Nephron progenitor cell (in vitro differentiated cells): ENCODE measurements at regions not wholly inside any gene's neighbourhood (a gene's known extent, or its start where the extent isn't known, plus 50 kb on each side); places are given as distances from the start of the nearest gene placed in this dataset.

Experiments used
- DNase-seq: peaks from one replicate; pipeline ENCODE4 v3.0.0; 2021
- H3K27ac Mint-ChIP-seq: 2 replicates; pipeline ENCODE4 v1.8.0; 2021; ENCODE audit warnings: mild to moderate bottlenecking, moderate library complexity, mixed read lengths
- H3K27me3 Mint-ChIP-seq: 2 replicates; pipeline ENCODE4 v1.8.0; 2021; ENCODE audit warnings: mild to moderate bottlenecking, low read depth, mixed read lengths; ENCODE audit not compliant: poor library complexity
- H3K36me3 Mint-ChIP-seq: 2 replicates; pipeline ENCODE4 v1.8.0; 2021; ENCODE audit warnings: low read depth, mixed read lengths
- H3K4me1 Mint-ChIP-seq: 2 replicates; pipeline ENCODE4 v1.8.0; 2021; ENCODE audit warnings: mixed read lengths
- H3K4me3 Mint-ChIP-seq: 2 replicates; pipeline ENCODE4 v1.8.0; 2021; ENCODE audit warnings: mild to moderate bottlenecking, moderate library complexity, mixed read lengths
- H3K9me3 Mint-ChIP-seq: 2 replicates; pipeline ENCODE4 v1.8.0; 2021; ENCODE audit warnings: mild to moderate bottlenecking, moderate library complexity, mixed read lengths
- TF ChIP-seq, protein P1 (sequence below): fragments of 200-600 bp; sonication (generic); IDR thresholded peaks from 2 replicates; pipeline ENCODE4 v1.5.0; 2021; ENCODE audit warnings: antibody characterized with exemption

DNA sequence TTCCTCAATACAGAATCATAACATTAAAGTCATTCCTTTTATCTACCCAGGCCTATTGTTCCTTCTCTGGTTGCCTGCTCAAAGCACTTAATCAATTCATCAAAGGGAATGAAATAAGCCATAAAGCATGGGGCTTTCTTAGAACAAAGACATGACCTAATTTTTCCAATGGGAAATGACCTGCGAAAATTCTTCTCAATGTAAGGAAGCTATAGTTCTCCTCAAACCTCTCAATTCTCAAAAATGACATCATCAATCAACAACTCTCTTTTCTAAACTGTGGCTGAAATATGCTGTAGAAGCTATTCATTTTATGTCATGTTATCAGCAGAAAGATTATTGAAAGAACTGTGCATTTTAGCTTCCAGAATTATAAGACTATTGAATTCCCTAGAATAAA lies 116.0 kb upstream of the PTPRR start:
- no peak overlapping the region for H3K27ac Mint-ChIP-seq
- TF ChIP-seq, protein P1, sequence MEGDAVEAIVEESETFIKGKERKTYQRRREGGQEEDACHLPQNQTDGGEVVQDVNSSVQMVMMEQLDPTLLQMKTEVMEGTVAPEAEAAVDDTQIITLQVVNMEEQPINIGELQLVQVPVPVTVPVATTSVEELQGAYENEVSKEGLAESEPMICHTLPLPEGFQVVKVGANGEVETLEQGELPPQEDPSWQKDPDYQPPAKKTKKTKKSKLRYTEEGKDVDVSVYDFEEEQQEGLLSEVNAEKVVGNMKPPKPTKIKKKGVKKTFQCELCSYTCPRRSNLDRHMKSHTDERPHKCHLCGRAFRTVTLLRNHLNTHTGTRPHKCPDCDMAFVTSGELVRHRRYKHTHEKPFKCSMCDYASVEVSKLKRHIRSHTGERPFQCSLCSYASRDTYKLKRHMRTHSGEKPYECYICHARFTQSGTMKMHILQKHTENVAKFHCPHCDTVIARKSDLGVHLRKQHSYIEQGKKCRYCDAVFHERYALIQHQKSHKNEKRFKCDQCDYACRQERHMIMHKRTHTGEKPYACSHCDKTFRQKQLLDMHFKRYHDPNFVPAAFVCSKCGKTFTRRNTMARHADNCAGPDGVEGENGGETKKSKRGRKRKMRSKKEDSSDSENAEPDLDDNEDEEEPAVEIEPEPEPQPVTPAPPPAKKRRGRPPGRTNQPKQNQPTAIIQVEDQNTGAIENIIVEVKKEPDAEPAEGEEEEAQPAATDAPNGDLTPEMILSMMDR: no peak
- H3K36me3 Mint-ChIP-seq: no peaks in the 10 kb centered on the region
- peaks cover 4% of the 10 kb centered on the region for H3K27me3 Mint-ChIP-seq
- no peaks in the 10 kb centered on the region for H3K9me3 Mint-ChIP-seq
- H3K4me3 Mint-ChIP-seq: no peak overlapping the region
- DNase-seq: no peak
- H3K4me1 Mint-ChIP-seq: no peaks in the 10 kb centered on the region

DNA sequence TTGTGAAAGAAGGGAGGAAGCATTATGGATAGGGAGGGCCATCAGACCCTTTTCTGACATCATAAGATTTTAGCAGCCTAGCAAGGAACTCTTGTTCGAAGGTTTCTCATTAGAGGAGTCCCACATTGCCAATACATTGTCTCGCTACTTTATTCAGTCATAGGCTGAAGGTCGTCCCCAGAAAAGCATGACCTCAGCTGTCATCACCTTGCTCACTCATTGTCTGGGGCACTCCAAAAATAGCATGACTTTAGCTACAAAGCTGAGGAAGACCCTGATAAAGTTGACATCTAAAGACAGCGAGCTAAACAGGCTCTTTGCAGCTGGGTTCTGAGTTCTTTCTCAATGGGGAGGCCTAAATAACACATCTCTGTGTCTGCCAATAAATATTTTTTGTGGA lies 112.4 kb upstream of the PTPRR start:
- H3K9me3 Mint-ChIP-seq: no peaks in the 10 kb centered on the region
- no peaks in the 10 kb centered on the region for H3K36me3 Mint-ChIP-seq
- peaks cover 12% of the 10 kb centered on the region for H3K4me1 Mint-ChIP-seq
- no peak for DNase-seq
- no peak overlapping the region for H3K27ac Mint-ChIP-seq
- TF ChIP-seq, protein P1: no peak
- H3K4me3 Mint-ChIP-seq: no peak overlapping the region
- H3K27me3 Mint-ChIP-seq: no peaks in the 10 kb centered on the region

DNA sequence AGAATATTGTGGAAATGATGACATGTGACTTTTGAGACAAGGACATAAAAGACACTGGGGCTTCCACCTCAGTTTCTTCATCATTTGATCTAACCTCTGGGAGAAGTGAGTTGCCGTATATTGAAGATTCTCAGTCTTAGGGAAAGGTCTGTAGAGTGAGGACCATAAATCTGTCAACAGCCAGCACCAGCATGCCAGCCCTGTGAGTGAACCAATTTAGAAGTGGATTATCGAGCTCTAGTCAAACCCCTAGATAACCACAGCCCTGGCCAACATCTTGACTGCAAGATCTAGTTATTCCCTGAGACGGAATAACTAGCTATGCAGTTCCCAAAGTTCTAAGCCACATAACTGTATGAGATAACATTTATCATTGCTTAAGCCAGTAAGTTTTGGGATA lies 108.8 kb upstream of the PTPRR start:
- Mint-ChIP-seq H3K4me1 (peaks cover 17% of the 10 kb centered on the region), H3K27me3 (peaks cover 4% of the 10 kb centered on the region), H3K4me3 (no peak overlapping the region), H3K27ac (no peak overlapping the region), H3K9me3 (no peaks in the 10 kb centered on the region), H3K36me3 (no peaks in the 10 kb centered on the region)
- TF ChIP-seq, protein P1: no peak
- DNase-seq: peak; percentile 16

DNA sequence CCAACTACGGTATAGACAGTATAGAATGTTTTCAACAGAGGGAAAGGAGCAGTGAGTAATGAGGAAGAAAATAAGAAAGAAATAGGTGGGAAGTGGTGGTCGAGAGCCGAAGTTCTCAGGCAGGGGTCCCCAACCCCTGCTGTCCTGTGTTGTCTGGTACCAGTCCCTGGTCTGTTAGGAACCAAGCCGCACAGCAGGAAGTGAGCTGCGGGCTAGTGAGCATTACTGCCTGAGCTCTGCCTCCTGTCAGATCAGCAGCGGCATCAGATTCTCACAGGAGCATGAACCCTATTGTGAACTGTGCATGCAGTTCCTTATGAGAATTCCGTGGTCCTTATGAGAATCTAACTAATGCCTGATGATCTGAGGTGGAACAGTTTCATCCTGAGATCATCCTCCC lies 107.3 kb upstream of the PTPRR start:
- H3K9me3 Mint-ChIP-seq: no peaks in the 10 kb centered on the region
- H3K27ac Mint-ChIP-seq: no peak overlapping the region
- H3K36me3 Mint-ChIP-seq: no peaks in the 10 kb centered on the region
- TF ChIP-seq, protein P1: no peak
- H3K27me3 Mint-ChIP-seq: peaks cover 4% of the 10 kb centered on the region
- peaks cover 25% of the 10 kb centered on the region for H3K4me1 Mint-ChIP-seq
- no peak overlapping the region for H3K4me3 Mint-ChIP-seq
- no peak for DNase-seq

DNA sequence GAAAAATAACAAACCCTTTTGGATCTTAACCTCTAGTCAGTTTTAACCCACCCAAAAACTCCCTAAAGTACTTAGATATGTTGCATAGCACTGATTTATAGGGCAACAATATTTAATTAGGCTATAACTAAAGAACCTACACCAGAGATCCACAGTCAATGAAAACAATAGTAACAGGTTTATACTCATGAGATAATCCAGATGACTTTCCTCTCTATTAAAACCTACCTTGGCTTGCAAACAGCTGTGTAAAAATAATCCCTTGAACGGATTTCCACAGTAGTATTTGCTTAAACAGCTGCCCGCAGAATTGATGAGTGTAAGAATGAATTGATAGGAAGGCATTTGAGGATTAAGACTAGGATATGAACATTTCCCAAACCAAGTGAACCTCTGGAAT lies 104.3 kb upstream of the PTPRR start:
- DNase-seq: no peak
- Mint-ChIP-seq H3K27me3 (peaks cover 7% of the 10 kb centered on the region), H3K4me3 (no peak overlapping the region), H3K27ac (no peak overlapping the region), H3K9me3 (no peaks in the 10 kb centered on the region), H3K4me1 (peaks cover 36% of the 10 kb centered on the region), H3K36me3 (no peaks in the 10 kb centered on the region)
- TF ChIP-seq, protein P1: no peak

DNA sequence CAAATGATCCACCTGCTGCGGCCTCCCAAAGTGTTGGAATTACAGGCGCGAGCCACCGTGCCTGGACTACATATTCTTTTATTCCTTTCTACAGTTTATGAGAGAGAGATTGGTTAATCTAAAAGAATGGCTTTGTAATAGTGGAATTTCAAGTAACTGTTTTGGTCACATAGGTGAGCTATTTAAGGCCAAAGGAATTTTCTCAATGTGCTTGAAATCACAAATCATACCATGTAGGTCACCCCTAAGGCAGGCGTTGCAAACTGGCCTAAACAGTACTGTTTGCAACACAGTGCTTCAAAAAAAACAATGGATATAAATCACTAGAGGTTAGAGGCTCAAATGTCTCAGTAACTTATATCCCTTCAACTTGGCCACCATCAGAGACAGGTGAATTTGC lies 103.7 kb upstream of the PTPRR start:
- H3K9me3 Mint-ChIP-seq: peaks cover 3% of the 10 kb centered on the region
- TF ChIP-seq, protein P1: no peak
- DNase-seq: no peak
- no peaks in the 10 kb centered on the region for H3K36me3 Mint-ChIP-seq
- peaks cover 7% of the 10 kb centered on the region for H3K27me3 Mint-ChIP-seq
- H3K4me3 Mint-ChIP-seq: no peak overlapping the region
- no peak overlapping the region for H3K27ac Mint-ChIP-seq
- peaks cover 34% of the 10 kb centered on the region for H3K4me1 Mint-ChIP-seq
